ENCODE measurements at regions not wholly inside any gene's neighbourhood (a gene's known extent, or its start where the extent isn't known, plus 50 kb on each side); places are given as distances from the start of the nearest gene placed in this dataset.
"Not testable (repeated sequence)": the region's sequence is repeated elsewhere in the genome, so short reads cannot be mapped to it uniquely, and the experiment has no call there.

DNA sequence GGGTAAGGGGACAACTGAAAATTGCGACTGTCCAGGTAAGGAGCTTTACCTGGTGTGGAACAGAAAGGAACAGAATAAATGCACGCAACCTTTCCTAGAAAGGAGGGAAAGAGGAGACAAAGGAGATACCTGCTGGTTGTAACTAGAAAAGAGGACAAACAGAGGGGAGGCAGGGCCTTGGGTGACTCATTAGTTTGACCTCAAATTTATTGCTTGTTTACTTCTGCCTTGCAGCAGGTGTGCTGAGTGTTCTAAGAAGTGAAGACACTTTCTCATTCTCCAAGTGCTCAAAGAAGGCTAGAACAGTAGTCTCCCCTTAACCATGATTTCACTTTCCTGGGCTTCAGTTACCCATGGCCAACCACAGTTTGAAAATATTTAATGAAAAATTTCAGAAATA is 123.1 kb upstream of the BOD1L1 start:
- DNase-seq (ENCODE audit: extremely low read depth in 1 of 11, low read depth in 9 of 11, low spot score in 4 of 11): no peak

DNA sequence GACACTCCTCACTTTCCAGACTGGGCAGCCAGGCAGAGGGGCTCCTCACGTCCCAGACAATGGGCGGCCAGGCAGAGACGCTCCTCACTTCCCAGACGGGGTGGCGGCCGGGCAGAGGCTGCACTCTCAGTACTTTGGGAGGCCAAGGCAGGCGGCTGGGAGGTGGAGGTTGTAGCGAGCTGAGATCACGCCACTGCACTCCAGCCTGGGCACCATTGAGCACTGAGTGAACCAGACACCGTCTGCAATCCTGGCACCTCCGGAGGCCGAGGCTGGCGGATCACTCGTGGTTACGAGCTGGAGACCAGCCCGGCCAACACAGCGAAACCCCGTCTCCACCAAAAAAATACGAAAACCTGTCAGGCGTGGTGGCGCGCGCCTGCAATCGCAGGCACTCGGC is 134.1 kb upstream of the BOD1L1 start:
- DNase-seq (ENCODE audit: extremely low read depth in 1 of 11, low read depth in 9 of 11, low spot score in 4 of 11): not testable (repeated sequence)

DNA sequence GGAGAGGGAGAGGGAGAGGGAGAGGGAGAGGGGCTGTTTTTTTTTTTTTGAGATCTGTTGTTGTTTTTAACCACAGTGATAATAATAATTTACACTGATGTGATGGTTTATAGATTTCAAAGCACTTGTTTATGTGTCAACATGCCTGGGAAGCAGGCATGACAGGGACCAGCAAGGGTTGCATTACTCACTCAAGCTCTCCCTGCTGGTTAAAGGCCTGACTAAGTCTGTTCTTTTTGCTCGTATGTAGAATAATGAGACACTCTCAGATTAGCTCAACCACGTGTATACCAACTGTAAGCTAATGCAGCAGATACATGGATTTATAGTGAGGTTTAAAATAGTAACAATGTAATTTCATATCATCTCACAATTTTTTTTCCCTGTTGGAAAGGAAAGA is 134.6 kb upstream of the BOD1L1 start:
- no peak for DNase-seq (ENCODE audit: extremely low read depth in 1 of 11, low read depth in 9 of 11, low spot score in 4 of 11)

DNA sequence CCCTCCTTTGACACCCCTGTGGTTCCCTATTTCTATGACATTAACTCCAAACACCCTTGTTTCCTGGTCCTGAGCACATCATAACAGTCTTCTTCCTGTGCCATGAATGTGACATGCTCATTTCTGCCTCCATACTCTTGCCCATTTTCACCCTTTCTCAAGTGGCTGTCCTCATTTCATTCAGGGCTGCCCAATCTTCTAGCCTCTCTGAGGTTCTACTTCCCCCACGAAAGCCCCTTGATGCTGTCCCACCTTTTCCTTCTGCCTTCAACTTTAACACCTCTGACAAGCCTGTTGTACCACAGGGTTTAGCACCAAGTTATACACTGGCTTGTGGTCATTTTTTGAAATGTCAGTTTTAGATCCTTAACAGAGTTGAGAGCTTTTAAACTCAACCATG is 136.2 kb upstream of the BOD1L1 start:
- DNase-seq (ENCODE audit: extremely low read depth in 1 of 11, low read depth in 9 of 11, low spot score in 4 of 11): no peak

DNA sequence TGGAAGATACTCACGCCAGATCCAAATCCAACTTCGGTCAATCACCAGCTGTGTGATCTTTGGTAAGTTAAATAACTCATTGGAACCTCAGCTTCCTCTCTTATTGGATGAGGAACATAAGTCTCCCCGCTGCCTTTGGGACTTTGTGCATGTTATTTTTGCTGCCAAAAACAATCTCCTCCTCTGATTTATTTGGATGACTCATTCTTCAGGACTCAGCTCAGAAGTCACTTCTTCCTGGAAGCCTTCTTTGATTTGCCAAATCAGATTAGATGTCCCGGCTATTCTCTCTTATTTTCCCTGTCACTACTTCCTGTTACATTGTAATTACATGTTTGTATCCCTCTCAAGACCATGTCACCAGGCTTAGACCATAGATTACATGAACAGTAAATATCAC is 138.0 kb upstream of the BOD1L1 start:
- DNase-seq (ENCODE audit: extremely low read depth in 1 of 11, low read depth in 9 of 11, low spot score in 4 of 11): no peak

DNA sequence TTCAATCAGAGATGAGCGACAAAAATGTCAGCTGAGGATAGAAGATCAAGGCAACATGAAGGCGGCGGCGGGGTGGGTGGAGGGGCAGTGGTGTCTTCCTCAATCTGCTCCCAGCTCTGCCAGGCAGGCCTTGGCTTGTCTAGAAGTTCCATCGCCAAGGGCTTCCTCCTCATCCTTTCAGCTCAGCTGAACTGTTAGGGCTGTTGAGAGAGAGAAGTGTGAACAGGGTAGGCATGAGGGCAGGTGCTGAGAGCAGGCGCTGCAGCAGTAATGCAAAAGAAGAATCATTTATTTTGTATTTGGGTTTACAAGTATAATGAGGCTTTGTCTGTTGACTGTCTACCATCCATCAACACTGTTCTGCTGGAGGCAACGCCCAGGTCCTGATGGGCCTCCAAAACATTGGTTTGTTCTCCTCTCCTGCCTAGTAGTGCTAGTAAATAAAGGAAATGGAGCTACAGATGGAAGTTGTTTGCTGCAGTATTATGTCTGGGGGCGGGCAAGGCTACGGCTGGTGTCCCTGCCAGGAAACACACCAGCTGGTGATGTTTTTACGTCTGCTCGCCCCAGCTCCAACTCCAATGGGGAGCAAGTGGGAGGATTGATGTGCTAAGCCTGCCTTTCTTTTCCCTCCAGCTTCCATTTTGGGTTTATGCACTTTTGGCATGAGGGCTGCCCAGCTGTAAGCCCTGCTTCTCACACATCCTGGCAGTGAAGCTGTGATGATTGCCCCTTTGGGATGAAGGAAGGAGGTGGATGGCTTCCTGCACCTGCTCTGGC is 139.4 kb upstream of the BOD1L1 start:
- no peak for DNase-seq (ENCODE audit: extremely low read depth in 1 of 11, low read depth in 9 of 11, low spot score in 4 of 11)

DNA sequence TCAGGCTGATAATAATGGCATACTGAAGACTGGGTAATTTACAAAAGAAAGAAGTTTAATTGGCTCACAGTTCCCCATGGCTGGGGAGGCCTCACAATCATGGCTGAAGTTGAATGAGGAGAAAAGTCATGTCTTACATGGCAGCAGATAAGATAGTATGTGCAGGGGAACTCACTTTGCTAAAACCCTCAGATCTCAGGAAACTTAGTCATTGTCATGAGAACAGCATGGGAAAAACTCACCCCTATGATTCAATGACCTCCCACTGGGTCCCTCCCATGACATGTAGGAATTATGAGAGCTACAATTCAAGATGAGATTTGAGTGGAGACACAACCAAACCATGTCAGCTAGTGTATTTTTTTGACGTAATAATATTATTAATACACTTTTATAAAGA is 149.8 kb upstream of the BOD1L1 start:
- no peak for DNase-seq (ENCODE audit: extremely low read depth in 1 of 11, low read depth in 9 of 11, low spot score in 4 of 11)

DNA sequence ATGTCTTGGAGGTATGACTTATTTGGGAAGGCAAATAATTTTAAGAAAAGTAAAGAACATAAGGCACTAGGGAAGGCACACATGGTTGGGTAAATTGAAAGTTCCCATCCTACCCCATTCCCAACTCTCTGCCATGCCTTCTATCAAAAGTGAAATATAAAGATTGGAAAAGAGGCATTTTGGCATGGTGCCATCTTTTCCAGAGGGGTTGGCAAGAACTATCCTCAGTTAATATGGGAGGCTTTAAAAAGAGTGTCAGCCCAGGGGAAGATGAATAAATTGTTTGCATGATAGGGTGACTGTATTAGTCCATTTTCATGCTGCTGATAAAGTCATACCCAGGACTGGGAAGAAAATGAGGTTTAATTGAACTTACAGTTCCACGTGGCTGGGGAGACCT is 150.8 kb upstream of the BOD1L1 start:
- no peak for DNase-seq (ENCODE audit: extremely low read depth in 1 of 11, low read depth in 9 of 11, low spot score in 4 of 11)

DNA sequence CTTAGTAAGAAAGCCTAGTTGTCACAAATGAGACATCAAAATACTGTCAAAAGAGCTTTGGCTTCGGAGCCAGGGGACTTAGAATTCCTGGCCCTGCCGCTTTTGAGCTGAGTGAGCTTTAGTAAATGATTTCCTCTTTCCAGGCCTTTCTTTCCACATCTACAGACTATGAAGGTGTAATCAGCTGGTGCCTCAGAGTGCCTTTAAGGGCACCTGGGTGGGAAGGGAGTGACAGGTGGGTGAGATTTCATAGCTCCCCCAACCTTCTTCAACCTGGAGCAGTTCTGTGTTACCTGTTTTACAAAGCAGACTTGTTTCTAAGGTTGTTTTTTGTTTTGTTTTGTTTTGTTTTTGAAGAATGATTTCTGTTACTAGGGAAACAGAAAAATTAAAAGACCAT is 154.7 kb upstream of the BOD1L1 start:
- peak in 1 of 11 donors; percentile 8 for DNase-seq (ENCODE audit: extremely low read depth in 1 of 11, low read depth in 9 of 11, low spot score in 4 of 11)

DNA sequence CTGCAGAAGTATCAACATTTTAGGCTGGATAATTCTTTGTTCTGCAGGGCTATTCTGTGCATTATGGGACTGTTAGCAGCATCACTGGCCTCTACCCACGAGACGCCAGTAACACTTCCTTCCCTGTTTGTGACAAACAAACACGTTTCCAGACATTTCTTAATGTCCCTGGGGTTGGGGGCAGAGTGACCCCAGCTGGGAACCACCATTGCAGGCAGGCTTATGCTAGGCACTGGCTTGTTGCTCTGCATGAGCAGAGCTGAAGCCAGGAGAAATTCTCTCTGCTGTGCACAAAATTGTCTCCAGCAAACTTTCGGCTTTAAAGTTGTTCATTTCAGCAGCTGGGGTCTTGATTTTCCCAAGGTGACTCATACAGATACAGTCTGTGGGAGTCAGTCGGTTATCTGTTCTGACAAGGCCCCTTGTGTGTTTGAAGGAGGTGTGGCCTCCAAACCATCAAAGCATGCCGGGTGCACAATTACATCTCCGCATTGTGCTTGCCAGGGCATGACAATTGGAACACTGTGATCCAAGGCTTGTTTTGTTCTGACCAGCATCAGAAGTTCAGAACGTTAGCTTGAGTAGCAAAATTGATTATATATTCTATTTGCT is 156.4 kb upstream of the BOD1L1 start:
- peak in 2 of 11 donors; percentile 12 to 16 for DNase-seq (ENCODE audit: extremely low read depth in 1 of 11, low read depth in 9 of 11, low spot score in 4 of 11)

DNA sequence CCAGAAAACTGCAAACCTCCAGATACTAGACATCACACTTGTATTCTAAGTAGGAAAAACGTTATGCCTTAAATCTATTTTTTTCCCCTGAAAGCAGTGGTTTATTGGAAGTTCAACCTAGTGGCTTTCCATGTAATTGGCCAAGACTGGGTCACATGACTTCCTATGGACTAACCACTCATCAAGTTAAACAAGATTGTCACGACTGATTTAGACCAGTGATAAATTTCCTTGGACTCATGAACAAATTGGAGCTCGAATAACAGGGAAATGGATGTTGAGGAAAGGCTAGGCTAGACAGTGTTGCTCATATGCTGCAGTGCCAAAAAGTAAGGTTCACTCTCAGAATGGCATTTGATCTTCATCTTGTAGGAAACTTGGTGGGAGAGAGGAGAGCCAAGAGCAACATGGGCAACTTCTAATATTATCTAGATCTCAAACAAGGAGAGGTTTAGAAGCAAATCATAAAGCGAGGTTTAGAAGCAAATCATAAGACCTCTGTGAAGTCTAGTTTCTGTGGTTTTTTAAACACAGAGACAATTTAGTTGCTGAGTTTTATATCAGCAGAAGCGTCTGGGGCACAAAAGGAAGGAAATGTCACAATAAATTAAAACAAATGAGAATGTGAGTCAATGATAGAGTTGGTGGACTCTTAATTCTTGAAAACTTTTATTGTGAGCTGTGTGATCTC is 165.6 kb upstream of the BOD1L1 start:
- DNase-seq (ENCODE audit: extremely low read depth in 1 of 11, low read depth in 9 of 11, low spot score in 4 of 11): no peak

DNA sequence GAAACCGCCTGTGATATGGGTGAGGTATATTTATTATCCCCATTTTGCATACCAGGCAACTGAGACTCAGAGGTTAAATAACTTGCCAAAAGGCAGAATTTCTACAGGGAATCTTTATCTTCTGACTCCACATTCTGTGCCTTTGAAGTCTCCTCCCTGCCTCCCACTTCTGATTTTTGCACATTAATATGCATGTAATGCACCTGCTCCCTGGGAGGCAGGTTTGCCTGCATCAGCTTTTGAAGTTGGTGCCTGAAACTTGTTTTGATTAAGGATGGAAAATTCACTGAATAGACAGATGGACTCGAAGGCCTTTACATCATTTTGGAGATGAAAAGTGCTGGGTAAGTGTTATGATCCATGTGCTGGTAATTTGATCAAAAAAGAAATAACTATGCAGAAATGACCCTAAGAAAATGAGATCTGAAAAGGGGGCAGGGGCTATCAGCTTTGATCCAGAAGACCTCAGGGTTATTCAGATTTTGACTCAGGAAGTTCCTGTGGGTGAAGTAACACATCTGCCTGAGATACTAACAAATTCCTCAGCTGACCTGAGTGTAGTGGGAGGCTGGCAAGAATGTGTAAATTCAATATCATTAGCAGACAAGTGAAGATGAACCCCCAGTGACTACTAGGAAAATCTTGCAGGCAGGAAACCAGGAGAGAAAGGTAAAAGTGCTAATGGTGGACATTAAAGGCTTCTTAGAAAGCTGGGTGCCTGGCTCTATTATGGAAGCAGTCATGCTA is 167.5 kb upstream of the BOD1L1 start:
- DNase-seq (ENCODE audit: extremely low read depth in 1 of 11, low read depth in 9 of 11, low spot score in 4 of 11): no peak

DNA sequence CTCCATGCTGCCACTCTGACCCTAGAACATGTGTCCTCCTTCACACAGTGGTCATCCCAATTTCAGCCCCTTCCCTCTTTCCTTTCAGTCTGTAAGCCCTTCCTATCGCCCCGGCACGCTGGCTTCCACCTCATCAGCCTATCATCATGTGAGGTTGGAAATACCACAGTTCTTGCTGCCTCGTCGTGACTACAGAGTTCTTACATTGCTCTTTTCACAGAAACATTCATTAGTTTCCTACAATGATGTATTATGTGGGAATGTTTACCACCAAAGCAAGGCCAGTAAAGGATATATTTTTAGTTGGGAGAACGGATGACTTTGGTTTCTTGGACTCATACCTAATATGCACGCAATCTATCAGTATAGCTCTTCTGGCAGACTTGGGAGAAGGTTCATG is 169.5 kb upstream of the BOD1L1 start:
- DNase-seq (ENCODE audit: extremely low read depth in 1 of 11, low read depth in 9 of 11, low spot score in 4 of 11): no peak

DNA sequence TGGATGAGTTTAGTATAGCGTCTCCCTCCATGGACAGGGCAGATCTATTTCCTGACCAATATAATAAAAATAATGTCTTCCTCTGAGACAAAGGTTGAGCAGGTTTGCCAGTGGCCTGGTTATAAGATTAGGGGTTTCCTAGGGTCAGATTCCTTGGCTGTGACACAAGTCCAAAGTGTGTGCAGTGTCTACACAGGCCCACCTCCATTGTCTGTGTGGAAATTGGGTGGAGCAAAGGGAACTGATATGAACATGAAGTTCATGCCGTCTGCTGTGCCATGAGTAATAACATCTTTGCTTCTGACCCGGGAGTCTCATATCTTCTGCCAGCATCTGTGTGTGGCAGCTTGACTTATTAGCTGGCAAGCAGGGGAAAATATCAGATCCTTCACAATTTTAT is 187.7 kb upstream of the BOD1L1 start:
- DNase-seq (ENCODE audit: extremely low read depth in 1 of 11, low read depth in 9 of 11, low spot score in 4 of 11): no peak

DNA sequence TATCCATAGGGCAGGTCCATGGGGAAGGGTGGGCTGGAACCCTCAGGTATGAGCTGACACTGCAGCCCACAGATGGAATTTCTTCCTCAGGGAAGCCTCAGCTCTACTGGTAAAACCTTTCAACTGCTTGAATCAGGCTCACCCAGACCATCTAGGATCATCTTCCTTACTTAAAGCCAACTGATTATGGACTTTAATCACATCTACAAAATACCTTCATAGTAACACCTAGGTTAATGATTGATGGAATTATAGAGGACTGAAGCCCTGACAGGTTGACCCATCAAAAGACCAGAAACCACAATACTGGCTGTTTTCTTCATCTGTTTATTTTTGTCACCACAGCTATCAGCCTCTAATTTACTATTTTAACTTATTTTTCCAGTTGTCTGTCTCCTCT is 188.9 kb upstream of the BOD1L1 start:
- DNase-seq (ENCODE audit: extremely low read depth in 1 of 11, low read depth in 9 of 11, low spot score in 4 of 11): no peak

DNA sequence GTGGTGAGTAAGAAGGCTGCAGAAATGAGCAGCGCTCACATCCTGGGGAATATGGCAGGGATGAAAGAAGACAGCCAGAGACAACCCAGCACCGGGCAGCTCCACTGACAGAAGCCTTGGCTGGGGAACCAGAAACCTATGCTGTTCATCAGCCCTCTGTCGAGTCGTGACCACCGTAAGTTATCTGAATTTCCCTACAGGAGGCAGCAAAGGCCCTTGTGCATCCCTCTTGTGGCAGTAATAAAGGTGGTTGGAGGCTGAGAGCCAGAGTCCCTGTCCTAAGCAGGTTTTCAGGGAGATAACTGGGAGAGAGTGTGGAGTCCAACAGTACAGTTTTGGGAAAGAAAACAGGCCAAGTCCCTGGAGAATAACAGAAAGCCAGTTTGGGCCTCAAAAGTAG is 194.0 kb upstream of the BOD1L1 start:
- DNase-seq (ENCODE audit: extremely low read depth in 1 of 11, low read depth in 9 of 11, low spot score in 4 of 11): no peak

DNA sequence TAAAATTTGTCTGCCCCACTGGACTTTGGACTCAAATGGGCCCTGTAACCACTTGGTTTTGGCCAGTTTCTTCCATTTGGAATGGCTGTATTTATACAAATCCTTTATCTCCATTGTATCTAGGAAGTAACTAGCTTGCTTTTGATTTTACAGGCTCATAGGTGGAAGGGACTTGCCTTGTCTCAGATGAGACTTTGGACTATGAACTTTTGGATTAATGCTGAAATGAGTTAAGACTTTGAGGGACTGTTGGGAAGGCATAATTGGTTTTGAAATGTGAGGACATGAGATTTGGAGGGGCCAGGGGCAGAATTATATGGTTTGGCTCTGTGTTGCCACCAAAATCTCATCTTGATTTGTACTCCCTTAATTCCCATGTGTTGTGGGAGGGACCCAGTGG is 198.3 kb upstream of the BOD1L1 start:
- DNase-seq (ENCODE audit: extremely low read depth in 1 of 11, low read depth in 9 of 11, low spot score in 4 of 11): not testable (repeated sequence)

DNA sequence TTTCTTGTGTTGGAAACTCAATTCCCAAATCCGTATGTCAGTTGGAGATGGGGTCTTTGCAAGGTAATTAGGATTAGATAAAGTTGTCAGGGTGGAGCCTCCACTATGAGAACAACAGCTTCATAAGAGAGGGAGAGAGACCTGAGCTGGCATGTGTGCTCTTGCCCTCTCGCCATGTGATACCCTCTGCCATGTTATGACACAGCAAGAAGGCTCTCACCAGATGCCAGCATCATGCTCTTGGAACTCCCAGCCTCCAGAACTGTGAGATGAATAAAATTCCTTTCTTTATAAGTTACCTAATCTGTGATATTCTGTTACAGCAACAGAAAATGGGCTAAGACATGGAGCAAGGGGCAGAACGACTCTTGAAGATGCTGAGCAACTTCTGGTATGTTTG is 201.9 kb upstream of the BOD1L1 start:
- no peak for DNase-seq (ENCODE audit: extremely low read depth in 1 of 11, low read depth in 9 of 11, low spot score in 4 of 11)

DNA sequence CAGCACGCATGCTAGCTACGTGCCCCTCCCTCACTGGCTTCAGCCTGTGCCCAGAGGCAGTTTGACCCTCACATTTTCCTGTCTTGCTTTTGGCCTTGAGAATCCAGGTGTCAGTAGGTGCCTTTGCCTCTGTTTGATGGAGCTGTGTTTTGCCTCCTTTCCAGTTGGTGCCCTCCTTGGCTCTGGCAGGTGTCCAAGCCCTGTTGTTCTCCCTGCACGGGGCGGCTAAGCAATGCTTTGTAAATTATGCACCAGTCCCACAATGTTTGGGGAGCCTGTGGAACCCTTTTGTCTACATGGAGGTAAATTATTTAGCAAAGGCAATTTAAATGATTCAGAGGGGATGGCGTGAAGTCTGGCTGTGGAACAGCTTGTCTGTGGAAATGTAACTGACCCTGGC is 202.9 kb upstream of the BOD1L1 start:
- DNase-seq (ENCODE audit: extremely low read depth in 1 of 11, low read depth in 9 of 11, low spot score in 4 of 11): no peak

All from renal cortex interstitium (tissue), 11 donors.